ENCODE measurements at regions not wholly inside any gene's neighbourhood (a gene's known extent, or its start where the extent isn't known, plus 50 kb on each side); places are given as distances from the start of the nearest gene placed in this dataset.
"Not testable (repeated sequence)": the region's sequence is repeated elsewhere in the genome, so short reads cannot be mapped to it uniquely, and the experiment has no call there.

DNA sequence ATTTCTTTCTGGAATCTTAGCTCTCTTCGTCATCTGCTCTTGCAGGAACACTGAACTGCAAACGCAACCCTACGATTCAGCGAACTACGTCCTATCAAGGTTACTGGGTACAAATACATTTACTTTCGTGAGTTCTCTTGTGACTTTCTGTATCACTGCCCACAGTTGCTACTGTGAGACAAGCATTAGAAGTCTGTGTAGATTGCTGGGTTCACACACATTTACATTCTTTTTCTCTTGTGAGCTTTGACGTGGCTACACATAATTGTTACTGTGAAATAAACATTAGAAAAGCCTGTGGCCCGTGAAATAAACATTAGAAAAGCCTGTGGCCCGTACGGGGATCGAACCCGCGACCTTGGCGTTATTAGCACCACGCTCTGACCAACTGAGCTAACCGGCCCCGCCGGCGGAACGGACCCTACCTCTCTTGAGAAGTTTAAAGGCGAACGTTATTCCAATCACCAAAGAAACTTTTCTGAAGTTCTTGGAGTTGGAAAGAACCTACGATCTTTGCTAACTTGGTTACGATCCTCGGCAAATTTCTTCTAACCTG, 61.2 kb upstream of the ZNF322 start:
- DNase-seq: not testable (repeated sequence)

DNA sequence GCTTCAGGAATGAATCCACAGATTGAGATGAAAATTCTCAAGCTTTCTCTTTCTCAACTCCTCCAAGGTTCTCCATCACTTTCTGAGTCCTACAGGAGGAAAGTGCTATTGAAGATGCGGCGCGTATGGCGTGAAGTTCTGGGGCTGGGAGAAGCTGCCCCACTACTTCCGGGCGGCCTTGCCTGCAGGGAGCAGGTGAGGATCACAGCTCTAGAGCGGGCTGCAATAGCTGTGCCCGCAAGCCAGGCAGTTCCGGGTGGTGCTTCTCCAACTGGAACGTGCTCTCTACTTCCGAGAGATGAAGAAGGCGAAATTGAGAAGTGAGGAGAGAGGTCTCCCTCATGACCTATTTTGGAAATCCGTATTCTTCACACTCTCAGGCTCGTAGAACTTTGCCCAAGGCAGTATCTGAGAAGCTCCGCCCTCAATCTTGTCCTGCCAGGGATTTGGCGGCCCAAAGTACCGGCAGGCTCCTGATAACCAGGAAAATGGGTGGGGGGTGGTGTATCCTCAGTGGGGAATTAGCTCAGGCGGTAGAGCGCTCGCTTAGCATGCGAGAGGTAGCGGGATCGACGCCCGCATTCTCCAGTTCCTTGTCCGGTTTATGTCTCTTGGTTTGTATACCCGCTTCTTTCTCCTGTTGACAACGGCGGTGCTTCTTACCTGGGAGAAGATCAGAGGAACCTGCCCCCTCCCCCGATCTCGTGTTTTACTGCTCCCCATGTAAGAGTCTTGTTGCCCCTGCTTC, 70.6 kb upstream of the ZNF322 start:
- not testable (repeated sequence) for DNase-seq

DNA sequence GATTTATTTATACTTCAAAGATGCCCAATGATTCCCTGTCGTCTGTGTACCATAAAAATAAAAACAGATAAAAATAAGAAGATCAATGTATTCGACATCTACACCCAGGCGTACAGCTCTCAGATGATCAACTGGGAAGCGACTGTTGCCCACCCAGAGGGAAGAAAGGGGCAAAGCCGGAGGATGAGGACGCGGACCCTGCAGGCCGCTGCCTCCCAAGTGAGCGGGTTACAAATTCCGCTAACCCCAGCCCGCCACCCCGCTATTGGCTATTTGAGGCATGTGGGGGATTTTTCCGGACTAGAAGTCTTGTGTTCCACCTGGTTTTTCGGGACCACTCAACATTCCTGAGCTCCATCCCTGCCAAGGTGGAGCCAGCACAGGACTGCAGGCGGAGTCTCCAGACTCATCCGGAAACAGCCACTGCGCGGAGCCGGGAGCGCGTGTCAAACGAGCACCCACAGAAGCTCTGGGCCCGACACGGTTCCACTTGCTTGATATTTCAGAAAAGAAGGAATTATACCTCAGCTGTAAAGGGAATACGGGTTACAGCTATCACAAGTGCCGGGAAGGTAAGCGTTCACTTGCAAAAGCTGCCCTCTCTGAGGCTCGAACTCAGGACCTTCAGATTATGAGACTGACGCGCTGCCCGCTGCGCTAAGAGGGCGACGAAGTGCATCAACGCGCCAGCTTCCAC, 75.4 kb upstream of the ZNF322 start:
- not testable (repeated sequence) for DNase-seq

DNA sequence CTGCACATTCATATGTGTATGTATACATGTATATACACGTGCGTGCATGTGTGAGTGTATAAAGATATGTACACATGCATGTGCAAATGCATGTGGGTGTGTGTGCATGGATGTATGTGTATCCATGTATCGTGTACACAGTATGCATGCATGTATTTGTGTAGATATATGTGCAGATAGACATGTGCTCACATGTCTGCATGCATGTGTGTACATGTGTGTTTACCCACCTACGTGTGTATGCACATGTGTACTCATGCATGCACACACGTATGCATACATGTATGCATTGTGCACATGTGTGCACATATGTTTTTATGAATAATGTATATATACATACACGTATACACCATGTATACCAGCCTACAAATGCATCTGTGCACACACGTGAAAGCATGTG, 80.3 kb upstream of the ZNF322 start:
- DNase-seq: no peak

DNA sequence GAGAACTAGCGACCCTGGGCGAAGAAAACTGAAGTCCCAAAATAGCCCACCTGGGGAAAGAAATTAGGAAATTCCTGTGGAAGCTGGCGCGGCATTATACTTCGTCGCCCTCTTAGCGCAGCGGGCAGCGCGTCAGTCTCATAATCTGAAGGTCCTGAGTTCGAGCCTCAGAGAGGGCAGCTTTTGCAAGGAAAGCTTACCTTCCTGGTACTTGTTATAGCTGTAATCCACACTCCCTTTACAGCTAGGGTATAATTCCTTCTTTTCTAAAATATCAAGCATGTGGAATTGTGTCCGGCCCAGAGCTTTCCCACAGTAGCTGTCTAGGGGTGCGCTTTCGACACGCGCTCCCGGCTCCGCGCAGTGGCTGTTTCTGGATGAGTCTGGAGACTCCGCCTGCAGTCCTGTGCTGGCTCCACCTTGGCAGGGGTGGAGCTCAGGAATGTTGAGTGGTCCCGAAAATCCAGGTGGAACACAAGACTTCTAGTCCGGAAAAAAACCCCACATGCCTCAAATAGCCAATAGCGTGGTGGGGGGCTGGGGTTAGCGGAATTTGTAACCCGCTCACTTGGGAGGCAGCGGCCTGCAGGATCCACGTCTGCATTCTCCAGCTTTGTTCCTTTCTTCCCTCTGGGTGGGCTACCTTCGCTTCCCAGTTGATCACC, 83.7 kb upstream of the ZNF322 start:
- DNase-seq: no peak

DNA sequence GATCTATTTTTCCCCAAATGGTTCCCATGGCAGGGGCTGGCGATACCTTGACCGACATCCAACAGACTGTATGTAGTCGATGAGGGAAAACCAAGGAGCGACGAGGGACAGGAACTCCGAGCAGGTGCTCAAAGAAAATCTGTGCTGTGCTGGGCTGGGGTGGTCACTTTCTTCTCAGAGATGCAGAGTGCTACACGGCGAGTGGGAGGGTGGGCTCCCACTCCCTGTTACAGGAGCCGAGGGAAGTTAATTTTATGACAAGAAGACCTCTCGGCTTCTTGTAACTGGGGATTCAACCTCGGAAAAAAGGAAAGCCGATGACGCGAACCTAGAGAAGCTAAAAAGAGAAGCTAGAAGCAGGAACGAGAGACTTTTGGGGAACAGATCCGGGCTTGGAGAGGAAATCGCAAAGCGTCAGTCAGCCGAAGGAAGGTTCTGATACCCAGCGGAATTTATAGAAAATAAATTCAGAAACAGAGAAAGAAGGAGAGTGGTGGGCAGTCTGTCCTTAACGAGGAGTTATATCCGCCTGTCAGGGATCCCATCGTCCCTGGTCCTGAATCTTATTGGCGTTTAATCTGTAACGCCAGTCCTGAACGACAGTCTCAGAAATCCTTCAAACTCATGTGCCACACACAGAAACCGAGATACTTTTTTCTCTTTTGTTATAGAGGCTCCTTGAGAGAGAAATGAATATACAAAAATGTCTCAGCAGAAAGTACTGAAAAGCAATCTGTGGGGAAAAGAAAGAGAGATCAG, 84.6 kb upstream of the ZNF322 start:
- DNase-seq: no peak

DNA sequence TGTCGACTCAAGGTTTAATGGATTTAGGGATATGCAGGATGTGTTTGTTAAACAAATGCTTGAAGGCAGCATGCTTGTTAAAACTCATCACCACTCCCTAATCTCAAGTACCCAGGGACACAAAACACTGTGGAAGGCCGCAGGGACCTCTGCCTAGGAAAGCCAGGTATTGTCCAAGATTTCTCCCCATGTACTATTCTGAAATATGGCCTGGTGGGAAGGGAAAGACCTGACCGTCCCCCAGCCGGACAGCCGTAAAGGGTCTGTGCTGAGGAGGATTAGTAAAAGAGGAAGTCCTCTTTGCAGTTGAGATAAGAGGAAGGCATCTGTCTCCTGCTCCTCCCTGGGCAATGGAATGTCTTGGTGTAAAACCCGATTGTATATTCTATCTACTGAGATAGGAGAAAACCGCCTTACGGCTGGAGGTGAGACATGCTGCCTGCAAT, 85.3 kb upstream of the ZNF322 start:
- not testable (repeated sequence) for DNase-seq

DNA sequence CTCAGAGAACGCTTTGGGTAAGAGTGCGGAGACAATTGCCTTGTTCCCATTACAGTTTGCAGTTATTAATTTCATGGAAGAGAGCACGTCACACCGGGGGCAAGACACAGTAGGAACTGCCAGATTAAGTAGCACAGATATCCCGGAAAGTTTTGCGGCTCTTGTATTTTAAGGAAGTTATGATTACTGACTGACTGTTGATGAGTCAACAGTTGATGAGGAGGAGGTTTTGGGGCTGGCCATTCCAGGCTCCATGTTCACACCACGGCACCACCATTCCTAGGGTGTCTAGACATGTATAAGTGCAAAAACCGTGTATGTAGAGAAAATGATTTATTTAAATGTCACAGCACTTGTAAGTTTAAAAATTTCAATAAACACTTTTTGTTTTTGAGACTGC, 86.4 kb upstream of the ZNF322 start:
- DNase-seq: not testable (repeated sequence)

DNA sequence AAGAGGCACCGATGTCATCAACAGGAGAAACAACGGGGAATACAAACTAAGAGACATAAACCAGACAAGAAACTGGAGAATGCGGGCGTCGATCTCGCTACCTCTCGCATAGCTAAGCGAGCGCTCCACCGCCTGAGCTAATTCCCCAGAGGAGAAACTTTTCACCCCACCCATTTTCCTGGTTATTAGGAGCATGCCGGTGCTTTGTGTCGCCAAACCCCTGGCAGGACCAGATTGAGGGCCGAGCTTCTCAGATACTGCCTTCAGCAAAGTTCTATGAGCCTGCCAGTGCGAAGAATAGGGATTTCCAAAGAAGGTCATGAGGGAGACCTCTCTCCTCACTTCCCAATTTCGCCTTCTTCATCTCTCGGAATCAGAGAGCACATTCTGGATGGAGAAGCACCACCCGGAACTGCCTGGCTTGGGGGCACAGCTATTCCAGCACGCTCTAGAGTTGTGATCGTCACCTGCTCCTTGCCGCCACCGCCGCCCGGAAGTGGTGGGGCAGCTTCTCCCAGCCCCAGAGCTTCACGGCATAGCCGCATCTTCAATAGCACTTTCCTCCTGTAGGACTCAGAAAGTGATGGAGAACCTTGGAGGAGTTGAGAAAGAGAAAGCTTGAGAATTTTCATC, 89.7 kb upstream of the ZNF322 start:
- not testable (repeated sequence) for DNase-seq

DNA sequence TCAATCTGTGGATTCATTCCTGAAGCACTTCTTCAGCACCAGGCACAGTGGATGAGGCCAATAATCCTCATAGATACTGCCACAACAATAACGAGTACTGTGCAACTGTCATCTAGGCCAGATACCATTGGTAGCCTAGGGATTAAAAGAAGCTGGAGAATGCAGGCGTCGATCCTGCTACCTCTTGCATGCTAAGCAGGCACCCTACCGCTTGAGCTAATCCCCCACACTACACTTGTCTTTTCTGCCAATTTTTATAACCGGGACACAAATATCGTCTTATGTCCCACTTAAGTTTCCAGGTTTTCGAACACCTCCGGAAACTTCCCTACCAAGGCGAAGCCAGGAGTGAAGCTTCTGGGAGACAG, 90.2 kb upstream of the ZNF322 start:
- not testable (repeated sequence) for DNase-seq

GRCh38 chr6:26754212-26754611, 94.7 kb upstream of the ZNF322 start:
- DNase-seq: no peak

DNA sequence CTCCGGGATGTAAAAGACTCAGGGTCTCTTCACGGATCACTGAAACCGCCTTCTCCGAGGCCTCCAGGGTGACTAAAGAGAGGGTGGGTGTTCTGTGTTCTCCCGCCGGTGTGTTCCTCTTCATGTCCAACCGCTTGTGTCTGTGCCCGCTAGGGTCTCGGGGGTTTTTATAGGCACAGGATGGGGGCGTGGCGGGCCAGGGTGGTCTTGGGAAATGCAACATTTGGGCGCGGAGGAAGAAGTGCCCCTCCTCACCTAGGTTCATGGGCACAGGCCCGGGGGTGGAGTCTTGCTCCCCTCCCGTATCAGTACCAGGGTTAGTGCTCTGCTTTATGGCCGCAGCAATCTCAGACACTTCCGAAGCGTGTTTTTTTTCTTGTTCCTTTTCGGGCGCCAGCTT, 95.3 kb upstream of the ZNF322 start:
- not testable (repeated sequence) for DNase-seq

GRCh38 chr6:26756067-26756805, 96.7 kb upstream of the ZNF322 start:
- DNase-seq: not testable (repeated sequence)

DNA sequence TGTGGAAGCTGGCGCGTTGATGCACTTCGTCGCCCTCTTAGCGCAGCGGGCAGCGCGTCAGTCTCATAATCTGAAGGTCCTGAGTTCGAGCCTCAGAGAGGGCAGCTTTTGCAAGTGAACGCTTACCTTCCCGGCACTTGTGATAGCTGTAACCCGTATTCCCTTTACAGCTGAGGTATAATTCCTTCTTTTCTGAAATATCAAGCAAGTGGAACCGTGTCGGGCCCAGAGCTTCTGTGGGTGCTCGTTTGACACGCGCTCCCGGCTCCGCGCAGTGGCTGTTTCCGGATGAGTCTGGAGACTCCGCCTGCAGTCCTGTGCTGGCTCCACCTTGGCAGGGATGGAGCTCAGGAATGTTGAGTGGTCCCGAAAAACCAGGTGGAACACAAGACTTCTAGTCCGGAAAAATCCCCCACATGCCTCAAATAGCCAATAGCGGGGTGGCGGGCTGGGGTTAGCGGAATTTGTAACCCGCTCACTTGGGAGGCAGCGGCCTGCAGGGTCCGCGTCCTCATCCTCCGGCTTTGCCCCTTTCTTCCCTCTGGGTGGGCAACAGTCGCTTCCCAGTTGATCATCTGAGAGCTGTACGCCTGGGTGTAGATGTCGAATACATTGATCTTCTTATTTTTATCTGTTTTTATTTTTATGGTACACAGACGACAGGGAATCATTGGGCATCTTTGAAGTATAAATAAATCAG, 106.8 kb upstream of the ZNF322 start:
- DNase-seq: not testable (repeated sequence)

GRCh38 chr6:26770941-26771666, 111.6 kb upstream of the ZNF322 start:
- DNase-seq: not testable (repeated sequence)

DNA sequence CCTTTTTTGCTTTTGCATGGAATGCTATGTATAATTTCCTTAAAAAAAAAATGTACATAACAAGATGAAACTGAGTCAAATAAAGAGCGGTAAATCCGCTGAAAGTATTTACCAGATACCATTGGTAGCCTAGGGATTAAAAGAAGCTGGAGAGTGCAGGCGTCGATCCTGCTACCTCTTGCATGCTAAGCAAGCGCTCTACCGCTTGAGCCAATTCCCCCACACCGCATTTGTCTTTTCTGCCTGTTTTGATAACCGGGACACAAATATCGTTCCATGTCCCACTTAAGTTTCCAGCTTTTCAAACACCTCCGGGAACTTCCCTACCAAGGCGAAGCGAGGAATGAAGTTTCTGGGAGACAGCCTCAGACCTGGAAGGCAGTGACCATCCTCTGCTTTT, 113.9 kb upstream of the ZNF322 start:
- not testable (repeated sequence) for DNase-seq

DNA sequence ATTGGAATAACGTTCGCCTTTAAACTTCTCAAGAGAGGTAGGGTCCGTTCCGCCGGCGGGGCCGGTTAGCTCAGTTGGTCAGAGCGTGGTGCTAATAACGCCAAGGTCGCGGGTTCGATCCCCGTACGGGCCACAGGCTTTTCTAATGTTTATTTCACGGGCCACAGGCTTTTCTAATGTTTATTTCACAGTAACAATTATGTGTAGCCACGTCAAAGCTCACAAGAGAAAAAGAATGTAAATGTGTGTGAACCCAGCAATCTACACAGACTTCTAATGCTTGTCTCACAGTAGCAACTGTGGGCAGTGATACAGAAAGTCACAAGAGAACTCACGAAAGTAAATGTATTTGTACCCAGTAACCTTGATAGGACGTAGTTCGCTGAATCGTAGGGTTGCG, 121.0 kb upstream of the ZNF322 start:
- DNase-seq: not testable (repeated sequence)

DNA sequence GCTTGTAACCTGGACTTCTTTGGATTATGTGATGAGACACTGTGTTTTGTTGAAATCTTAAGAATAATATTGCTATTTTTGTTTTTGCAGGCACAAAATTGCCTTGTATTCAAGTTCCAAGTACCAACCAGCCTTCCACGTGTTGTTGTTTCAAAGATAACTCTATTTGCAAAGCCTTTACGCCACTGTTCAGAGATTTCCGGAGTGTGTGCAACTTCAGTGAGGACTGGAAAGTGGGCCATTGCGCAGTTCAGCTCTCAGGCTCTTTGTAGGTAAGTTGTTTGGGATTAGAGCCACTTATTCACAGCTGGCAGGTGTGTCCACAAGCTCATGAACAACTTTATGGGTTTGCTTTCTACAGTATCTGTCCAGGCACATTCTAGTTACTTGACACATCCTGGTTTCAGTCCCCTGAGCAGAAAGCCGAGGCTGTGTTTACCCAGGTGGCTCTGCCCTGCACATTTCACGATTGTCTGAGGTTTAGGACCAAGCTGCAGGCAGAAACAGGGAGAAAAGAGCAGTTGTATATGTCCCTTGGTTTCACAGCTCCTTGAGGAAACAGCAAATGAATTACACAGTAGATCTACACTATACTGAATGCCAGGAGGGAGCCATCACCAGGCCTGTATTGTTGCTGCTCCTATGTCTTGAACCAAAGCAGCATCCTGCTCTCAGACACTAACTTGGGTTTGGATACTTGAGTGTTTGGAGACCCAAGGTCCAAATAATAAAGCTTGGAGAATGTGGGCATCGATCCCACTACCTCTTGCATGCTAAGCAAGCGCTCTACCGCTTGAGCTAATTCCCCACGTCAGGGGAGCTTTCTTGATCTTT, 136.1 kb upstream of the ZNF322 start:
- not testable (repeated sequence) for DNase-seq
